ENCODE measurements at regions not wholly inside any gene's neighbourhood (a gene's known extent, or its start where the extent isn't known, plus 50 kb on each side); places are given as distances from the start of the nearest gene placed in this dataset.

- POLR2A ChIA-PET: no interaction called here
Observed at GRCh38 chr3:120855665-120856437, 52.2 kb upstream of the STXBP5L start.

More at GRCh38 chr3:120855665-120856437, 52.2 kb upstream of the STXBP5L start:
- H3K27ac Mint-ChIP-seq: no peak overlapping the region
- ATAC-seq: no peak
- H3K27me3 Mint-ChIP-seq: peaks cover 4% of the 10 kb centered on the region
- no peak for DNase-seq
- no peaks in the 10 kb centered on the region for H3K9me3 Mint-ChIP-seq
- CTCF ChIA-PET: interaction anchor here (1.1 kb wide), 1 partner anchor 61 kb away, joined by 3 read pairs; no protein-coding TSS in a partner anchor
- intact Hi-C loops (cut with micrococcal nuclease): no loop called here
- H3K4me1 Mint-ChIP-seq (ENCODE audit: low read depth): no peaks in the 10 kb centered on the region
- no peak overlapping the region for H3K4me3 Mint-ChIP-seq
- no peak for TF ChIP-seq CTCF (IDR thresholded peaks at IDR 0.05)
- no peaks in the 10 kb centered on the region for H3K36me3 Mint-ChIP-seq (ENCODE audit: low read depth)

Measured in activated CD8-positive, alpha-beta T cell treated with anti-CD3 and anti-CD28 coated beads for 36 hours (primary cell).